Mucosa of descending colon (tissue), 3 donors: ENCODE measurements at regions not wholly inside any gene's neighbourhood (a gene's known extent, or its start where the extent isn't known, plus 50 kb on each side); places are given as distances from the start of the nearest gene placed in this dataset.

Source experiments
- ATAC-seq: fragments of 200-7000 bp; cut with Tn5 transposase; one replicate; pipeline ENCODE4 v1.9.1; 2020; ENCODE audit warnings: mild to moderate bottlenecking, moderate library complexity
- DNase-seq, 3 donors: peaks; one replicate each; pipeline ENCODE4 v3.0.0-alpha.2; 2020
- H3K36me3 ChIP-seq: fragments of 200-600 bp; one replicate; pipeline ENCODE4 v1.8.0; 2021; ENCODE audit warnings: low read depth, mild to moderate bottlenecking
- H3K4me1 ChIP-seq: fragments of 200-600 bp; one replicate; pipeline ENCODE4 v1.8.0; 2021; ENCODE audit warnings: low read depth, mild to moderate bottlenecking
- H3K4me3 ChIP-seq: fragments of 200-600 bp; one replicate; pipeline ENCODE4 v1.8.0; 2021; ENCODE audit warnings: mild to moderate bottlenecking
- H3K9me3 ChIP-seq: fragments of 200-600 bp; one replicate; pipeline ENCODE4 v1.8.0; 2021; ENCODE audit warnings: mild to moderate bottlenecking
- CTCF ChIP-seq: fragments of 200-600 bp; IDR thresholded peaks from one replicate; pipeline ENCODE4 v1.8.0; 2022; ENCODE audit warnings: antibody characterized with exemption, mild to moderate bottlenecking
- intact Hi-C, 2 donors: fragments of 100-400 bp; cut with DNase I in 1 of 2; cut with micrococcal nuclease in 1 of 2; formaldehyde crosslinking; loops; one replicate each; pipeline versions ENCODE4 v1.11.0 to v1.11.1; 2022; cut with DNase I, micrococcal nuclease
- donor health status: DM: no; HTN: no; CAD: no; lungs with moderate emphysema.
- donor health status: DM: no; HTN: no; CAD: no.
- donor health status: DM: no; HTN: yes; CAD: no.

GRCh38 chr2:189328848-189329245, 112.4 kb upstream of the WDR75 start:
- intact Hi-C loops = no loop called here
- TF ChIP-seq CTCF = no peak

GRCh38 chr2:189336276-189336975, 104.8 kb upstream of the WDR75 start:
- Histone ChIP-seq H3K9me3 (peaks cover 9% of the 10 kb centered on the region), H3K36me3 (no peaks in the 10 kb centered on the region), H3K4me1 (no peaks in the 10 kb centered on the region), H3K4me3 (no peak overlapping the region)
- ATAC-seq = no peak
- intact Hi-C loops = no loop called here
- no peak for TF ChIP-seq CTCF
- no peak for DNase-seq

More at GRCh38 chr2:189328848-189329245, 112.4 kb upstream of the WDR75 start:
- DNase-seq (no peak), ATAC-seq (no peak)
- Histone ChIP-seq H3K9me3 (no peaks in the 10 kb centered on the region), H3K4me1 (no peaks in the 10 kb centered on the region), H3K4me3 (no peak overlapping the region), H3K36me3 (no peaks in the 10 kb centered on the region)

- H3K9me3 ChIP-seq = peaks cover 9% of the 10 kb centered on the region
- no peak for DNase-seq
- intact Hi-C loops = no loop called here
- ATAC-seq = peak; percentile 38
- no peak overlapping the region for H3K4me3 ChIP-seq
- TF ChIP-seq CTCF = no peak
- H3K4me1 ChIP-seq = no peaks in the 10 kb centered on the region
- H3K36me3 ChIP-seq = no peaks in the 10 kb centered on the region
Measured at GRCh38 chr2:189337656-189338055, 103.6 kb upstream of the WDR75 start.

- H3K4me1 ChIP-seq = no peaks in the 10 kb centered on the region
- H3K4me3 ChIP-seq = no peak overlapping the region
- no peaks in the 10 kb centered on the region for H3K36me3 ChIP-seq
- peaks cover 9% of the 10 kb centered on the region for H3K9me3 ChIP-seq
- intact Hi-C loops = no loop called here
- TF ChIP-seq CTCF = no peak
- DNase-seq (no peak), ATAC-seq (no peak)
Measured at GRCh38 chr2:189338115-189338514, 103.2 kb upstream of the WDR75 start.

- no peaks in the 10 kb centered on the region for H3K36me3 ChIP-seq
- ATAC-seq = no peak
- intact Hi-C loops = no loop called here
Measured at GRCh38 chr2:189341077-189341476, 100.2 kb upstream of the WDR75 start.

More at GRCh38 chr2:189341077-189341476, 100.2 kb upstream of the WDR75 start:
- H3K4me1 ChIP-seq = no peaks in the 10 kb centered on the region
- TF ChIP-seq CTCF = no peak
- no peak for DNase-seq
- H3K9me3 ChIP-seq = peaks cover 9% of the 10 kb centered on the region
- H3K4me3 ChIP-seq = no peak overlapping the region
